CD14-positive monocyte (primary cell): ENCODE measurements at regions not wholly inside any gene's neighbourhood (a gene's known extent, or its start where the extent isn't known, plus 50 kb on each side); places are given as distances from the start of the nearest gene placed in this dataset.

Experiments
- DNase-seq, 3 donors: peaks; one replicate each; pipeline ENCODE4 v3.0.0-alpha.2; 2011 to 2022
- H2AFZ ChIP-seq: 2 replicates; pipeline ENCODE4 v1.6.0; 2012; ENCODE audit warnings: mild to moderate bottlenecking, low read depth, low read length, inconsistent platforms; ENCODE audit not compliant: insufficient read depth, poor library complexity, severe bottlenecking
- H3K27ac ChIP-seq, 2 donors: 1 replicate in 1 of 2; 2 replicates in 1 of 2; pipeline ENCODE4 v1.5.1; 2012 to 2013; ENCODE audit warnings: low read length in 2 of 2, control low read depth in 1 of 2, inconsistent platforms in 1 of 2, low read depth in 1 of 2, mild to moderate bottlenecking in 1 of 2
- H3K27me3 ChIP-seq, 2 donors: one replicate each; pipeline versions ENCODE4 v1.6.0 to v1.6.1; 2011 to 2013; ENCODE audit warnings: low read length in 2 of 2; ENCODE audit not compliant: control insufficient read depth in 2 of 2, insufficient read depth in 2 of 2
- H3K36me3 ChIP-seq, 2 donors: replicated peaks in 1 of 2; 1 replicate in 1 of 2; 2 replicates in 1 of 2; pipeline versions ENCODE4 v1.5.1 to v1.6.1; 2012 to 2013; ENCODE audit warnings: low read length in 2 of 2, control low read depth in 1 of 2, inconsistent platforms in 1 of 2, mild to moderate bottlenecking in 1 of 2; ENCODE audit not compliant: insufficient read depth in 2 of 2, control insufficient read depth in 1 of 2
- H3K4me1 ChIP-seq, 2 donors: 1 replicate in 1 of 2; 2 replicates in 1 of 2; pipeline versions ENCODE4 v1.5.1 to v1.6.1; 2012 to 2013; ENCODE audit warnings: low read length in 2 of 2, control low read depth in 1 of 2, inconsistent platforms in 1 of 2, mild to moderate bottlenecking in 1 of 2, moderate library complexity in 1 of 2; ENCODE audit not compliant: insufficient read depth in 2 of 2, control insufficient read depth in 1 of 2
- H3K4me2 ChIP-seq: replicated peaks from 2 replicates; pipeline ENCODE3; 2012; ENCODE audit warnings: low read length, moderate library complexity, mild to moderate bottlenecking; ENCODE audit not compliant: poor library complexity, severe bottlenecking; ENCODE audit errors: extremely low read depth
- H3K4me3 ChIP-seq, 3 experiments: fragments of 200-600 bp in 1 of 3; sonication (generic) in 1 of 3; replicated peaks in 1 of 3; 1 replicate in 2 of 3; 2 replicates in 1 of 3; pipeline ENCODE4 v1.5.1; 2011 to 2013; ENCODE audit warnings: low read length in 3 of 3, mild to moderate bottlenecking in 3 of 3, control low read depth in 2 of 3, low read depth in 2 of 3, inconsistent platforms in 1 of 3, moderate library complexity in 1 of 3
- H3K79me2 ChIP-seq: 2 replicates; pipeline ENCODE4 v1.6.0; 2012; ENCODE audit warnings: mild to moderate bottlenecking, control low read depth, inconsistent platforms, low read length, moderate library complexity; ENCODE audit not compliant: insufficient read depth
- H3K9ac ChIP-seq: 2 replicates; pipeline ENCODE4 v1.6.0; 2017; ENCODE audit warnings: low read length, mild to moderate bottlenecking; ENCODE audit not compliant: insufficient read depth, poor library complexity, severe bottlenecking
- H3K9me3 ChIP-seq, 2 donors: replicated peaks in 1 of 2; 1 replicate in 1 of 2; 2 replicates in 1 of 2; pipeline versions ENCODE4 v1.5.1 to v1.6.1; 2012 to 2013; ENCODE audit warnings: low read length in 2 of 2, control low read depth in 1 of 2; ENCODE audit not compliant: control insufficient read depth in 1 of 2, insufficient read depth in 1 of 2
- H4K20me1 ChIP-seq: 2 replicates; pipeline ENCODE4 v1.6.0; 2012; ENCODE audit warnings: mild to moderate bottlenecking, low read length, control low read depth, moderate library complexity; ENCODE audit not compliant: insufficient read depth
- H3K27ac Mint-ChIP-seq, 7 donors: one replicate each; pipeline ENCODE4 v1.8.0; 2020; ENCODE audit warnings: mild to moderate bottlenecking in 7 of 7, mixed read lengths in 7 of 7, moderate library complexity in 6 of 7, inconsistent platforms in 2 of 7
- H3K27me3 Mint-ChIP-seq, 3 donors: one replicate each; pipeline ENCODE4 v1.8.0; 2021 to 2022; ENCODE audit warnings: low read depth in 3 of 3, mild to moderate bottlenecking in 3 of 3, mixed read lengths in 3 of 3, moderate library complexity in 3 of 3, inconsistent platforms in 1 of 3
- H3K36me3 Mint-ChIP-seq, 2 donors: one replicate each; pipeline ENCODE4 v1.8.0; 2020; ENCODE audit warnings: mixed read lengths in 2 of 2, inconsistent platforms in 1 of 2, mild to moderate bottlenecking in 1 of 2
- H3K4me1 Mint-ChIP-seq: one replicate; pipeline ENCODE4 v1.8.0; 2020; ENCODE audit warnings: mild to moderate bottlenecking, mixed read lengths
- H3K4me3 Mint-ChIP-seq, 2 donors: one replicate each; pipeline ENCODE4 v1.8.0; 2020; ENCODE audit warnings: mild to moderate bottlenecking in 2 of 2, mixed read lengths in 2 of 2, moderate library complexity in 1 of 2
- H3K9me3 Mint-ChIP-seq, 7 donors: one replicate each; pipeline ENCODE4 v1.8.0; 2020 to 2022; ENCODE audit warnings: mixed read lengths in 7 of 7, mild to moderate bottlenecking in 6 of 7, moderate library complexity in 6 of 7, inconsistent platforms in 2 of 7
- CTCF ChIP-seq: fragments of 200-600 bp; IDR thresholded peaks from one replicate; pipeline ENCODE4 v1.8.0; 2022; ENCODE audit warnings: antibody characterized with exemption, mild to moderate bottlenecking
- WGBS: methylation state at CpG from one replicate; pipeline ENCODE4 v1.1.5; 2013; ENCODE audit warnings: missing lambda C conversion rate; ENCODE audit not compliant: insufficient coverage; 5-methylcytosine and 5-hydroxymethylcytosine counted together
- intact Hi-C, 2 donors: fragments of 100-400 bp; cut with micrococcal nuclease; formaldehyde crosslinking; loops; one replicate each; pipeline versions ENCODE4 v1.15.0 to v1.15.1; 2023

- peaks cover 20 to 21% of the 10 kb centered on the region in 2 donors for H3K9me3 ChIP-seq
Measured at GRCh38 chr7:159272739-159273138, 128.1 kb upstream of the VIPR2 start.

DNA sequence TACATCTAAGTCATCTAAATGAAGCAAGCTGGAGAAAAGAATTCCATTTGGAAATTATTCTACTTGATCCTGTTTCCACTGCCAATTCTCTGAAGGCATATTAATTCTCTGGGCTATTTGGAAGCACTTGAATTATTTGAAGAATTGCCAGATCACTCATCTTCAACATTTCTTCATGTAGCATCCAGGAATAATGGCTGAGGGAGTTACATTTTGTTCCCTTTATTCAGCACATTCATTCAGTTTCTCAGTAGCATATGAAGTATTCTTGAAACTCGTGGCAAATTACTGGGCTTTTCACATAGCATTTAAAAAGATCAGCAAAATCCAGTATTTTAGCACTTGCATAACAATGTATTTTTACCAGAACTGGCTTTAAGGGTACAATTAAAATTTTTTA lies 127.1 kb upstream of the VIPR2 start:
- peaks cover 11 to 32% (median 22%) of the 10 kb centered on the region in 7 donors for H3K9me3 Mint-ChIP-seq
- Histone ChIP-seq H4K20me1 (no peaks in the 10 kb centered on the region), H3K9me3 (peaks cover 20 to 21% of the 10 kb centered on the region in 2 donors), H3K79me2 (no peaks in the 10 kb centered on the region), H3K27ac (no peak overlapping the region), H3K27me3 (no peaks in the 10 kb centered on the region), H3K4me1 (no peaks in the 10 kb centered on the region), H3K4me2 (no peak overlapping the region), H3K9ac (no peak overlapping the region), H3K36me3 (no peaks in the 10 kb centered on the region), H2AFZ (no peak overlapping the region), H3K4me3 (no peak overlapping the region)
- no peak for DNase-seq
- no peaks in the 10 kb centered on the region for H3K36me3 Mint-ChIP-seq
- H3K27ac Mint-ChIP-seq: no peak overlapping the region
- WGBS: no CpG with 5 or more reads among the region's 1 CpG
- no peak for TF ChIP-seq CTCF
- peaks cover 0 to 3% (median 2%) of the 10 kb centered on the region in 3 donors for H3K27me3 Mint-ChIP-seq
- H3K4me3 Mint-ChIP-seq: no peak overlapping the region
- intact Hi-C loops: no loop called here
- H3K4me1 Mint-ChIP-seq: no peaks in the 10 kb centered on the region

More at GRCh38 chr7:159272739-159273138, 128.1 kb upstream of the VIPR2 start:
- no peaks in the 10 kb centered on the region for H3K4me1 Mint-ChIP-seq
- Histone ChIP-seq H3K27me3 (no peaks in the 10 kb centered on the region), H3K36me3 (no peaks in the 10 kb centered on the region), H3K27ac (no peak overlapping the region), H3K4me2 (no peak overlapping the region), H2AFZ (no peak overlapping the region), H4K20me1 (no peaks in the 10 kb centered on the region), H3K79me2 (no peaks in the 10 kb centered on the region), H3K4me3 (no peak overlapping the region), H3K4me1 (no peaks in the 10 kb centered on the region), H3K9ac (no peak overlapping the region)
- peaks cover 12 to 34% (median 25%) of the 10 kb centered on the region in 7 donors for H3K9me3 Mint-ChIP-seq
- H3K27ac Mint-ChIP-seq: no peak overlapping the region
- intact Hi-C loops: no loop called here
- WGBS: 75% methylated on average over 1 of the region's 3 CpGs
- no peak for DNase-seq
- H3K36me3 Mint-ChIP-seq: no peaks in the 10 kb centered on the region
- H3K27me3 Mint-ChIP-seq: peaks cover 0 to 3% (median 2%) of the 10 kb centered on the region in 3 donors
- H3K4me3 Mint-ChIP-seq: no peak overlapping the region
- no peak for TF ChIP-seq CTCF
